Anterior cingulate cortex (tissue), 58 donors: ENCODE measurements at regions not wholly inside any gene's neighbourhood (a gene's known extent, or its start where the extent isn't known, plus 50 kb on each side); places are given as distances from the start of the nearest gene placed in this dataset.
A peak's percentile ranks its signal among the peaks of the same experiment; 100 is the strongest.

Experiments used
- DNase-seq, 58 donors: peaks; one replicate each; lab custom pipeline; 2025; lab: John Stamatoyannopoulos, UW

GRCh38 chr18:64278026-64278425 lies 129.1 kb upstream of the LINC00305 start:
- no peak for DNase-seq

- DNase-seq, result no peak
Measured at GRCh38 chr18:64276311-64277090, 127.6 kb upstream of the LINC00305 start.

- DNase-seq, result no peak
Measured at GRCh38 chr18:64275593-64276300, 126.9 kb upstream of the LINC00305 start.

DNA sequence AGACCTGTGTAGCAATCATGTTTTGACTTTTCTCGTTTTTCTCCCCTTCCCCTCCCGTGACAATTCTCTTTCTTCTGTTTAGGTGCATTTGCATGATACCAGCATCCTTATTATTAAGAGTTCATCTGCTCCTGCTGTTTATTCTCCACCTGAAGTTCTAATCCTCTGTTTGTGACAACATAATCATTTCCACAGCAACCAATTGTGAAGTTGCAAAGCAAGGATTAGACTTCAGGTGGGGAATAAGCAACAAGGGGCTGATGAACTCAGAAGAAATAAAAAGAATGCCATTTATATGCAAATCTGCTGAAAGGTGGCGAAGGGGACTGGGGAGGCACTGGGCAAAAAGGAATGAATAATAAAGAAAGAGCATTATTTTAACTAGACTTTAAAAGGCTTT lies 124.8 kb upstream of the LINC00305 start:
- DNase-seq, result no peak

DNA sequence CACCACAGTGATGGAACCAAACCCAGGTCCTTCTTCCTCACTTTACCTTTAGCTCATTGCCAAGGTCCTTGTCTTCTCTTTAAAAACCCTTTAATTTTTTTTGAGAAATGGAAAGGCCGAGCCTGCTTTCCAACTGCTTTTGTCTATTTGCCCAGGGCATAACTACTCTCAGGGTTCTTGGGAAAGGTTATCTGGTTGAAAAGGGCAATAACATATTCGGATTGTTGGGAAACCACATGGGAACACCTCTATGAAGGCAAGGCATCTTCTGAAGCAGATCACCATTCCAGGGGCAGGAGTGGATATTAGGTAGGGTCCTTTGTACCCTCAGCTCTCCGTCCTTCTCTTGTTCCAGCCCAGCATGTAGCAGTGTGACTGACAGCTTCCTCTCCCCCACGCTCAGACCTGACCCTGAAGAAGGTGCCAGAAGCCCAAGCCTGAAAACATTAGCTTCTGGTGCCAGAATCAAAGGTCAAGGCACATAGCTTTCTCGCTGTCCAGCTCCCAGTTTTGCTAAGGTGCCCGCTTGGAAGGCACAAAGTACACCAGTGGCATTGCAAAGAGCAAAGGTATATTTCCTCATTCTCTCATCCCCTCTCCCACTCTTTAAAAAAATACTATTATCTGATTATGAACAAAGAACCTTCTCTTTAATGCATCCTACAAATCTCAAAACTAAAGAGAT lies 123.2 kb upstream of the LINC00305 start:
- no peak for DNase-seq

DNA sequence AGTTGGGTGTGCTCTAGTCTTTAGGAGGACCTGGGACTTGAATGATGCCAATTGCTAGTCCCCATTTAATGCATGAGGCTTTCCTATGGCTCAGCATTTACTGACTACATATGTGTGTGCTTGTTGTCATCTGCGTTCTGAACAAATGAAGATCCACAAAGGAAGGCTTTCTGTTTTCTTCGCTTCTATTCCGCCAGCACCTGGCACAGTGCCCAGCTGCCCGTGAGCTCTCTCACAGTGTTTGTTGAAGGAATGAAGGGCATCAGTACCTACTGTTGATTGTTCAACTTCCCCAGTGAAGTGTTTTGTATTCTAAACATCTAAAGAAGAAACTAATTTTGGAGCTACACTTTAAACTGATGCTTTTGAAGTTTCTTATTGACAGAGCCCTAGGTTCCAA lies 122.4 kb upstream of the LINC00305 start:
- peak in 2 of 58 donors; percentile 4 to 64 for DNase-seq

GRCh38 chr18:64270608-64271007 lies 121.7 kb upstream of the LINC00305 start:
- DNase-seq, result no peak

GRCh38 chr18:64270121-64270520 lies 121.2 kb upstream of the LINC00305 start:
- DNase-seq, result no peak

DNA sequence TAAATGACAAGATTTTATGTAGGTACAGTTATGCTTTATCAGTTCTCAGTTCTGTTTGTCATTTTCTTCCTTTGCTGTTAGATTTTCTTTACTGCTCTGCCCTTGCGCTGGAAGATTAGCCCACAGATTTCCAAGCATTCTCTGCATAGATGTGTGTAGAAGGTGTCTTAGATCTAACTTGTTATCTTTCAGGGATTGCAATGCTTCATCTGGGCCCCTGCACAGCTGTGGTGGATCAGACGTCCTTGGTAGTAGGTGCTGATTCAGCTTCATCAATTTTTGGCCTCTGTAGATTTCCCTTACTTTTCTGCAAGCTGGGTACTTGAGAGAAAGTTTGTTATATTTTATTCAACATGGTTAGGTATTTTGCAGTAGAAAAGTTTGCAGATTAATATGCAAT lies 115.3 kb upstream of the LINC00305 start:
- DNase-seq, result no peak

GRCh38 chr18:64260810-64261209 lies 111.9 kb upstream of the LINC00305 start:
- DNase-seq, result no peak

- DNase-seq, result no peak
Measured at GRCh38 chr18:64259871-64260270, 111.0 kb upstream of the LINC00305 start.

- no peak for DNase-seq
Measured at GRCh38 chr18:64258111-64258650, 109.3 kb upstream of the LINC00305 start.

DNA sequence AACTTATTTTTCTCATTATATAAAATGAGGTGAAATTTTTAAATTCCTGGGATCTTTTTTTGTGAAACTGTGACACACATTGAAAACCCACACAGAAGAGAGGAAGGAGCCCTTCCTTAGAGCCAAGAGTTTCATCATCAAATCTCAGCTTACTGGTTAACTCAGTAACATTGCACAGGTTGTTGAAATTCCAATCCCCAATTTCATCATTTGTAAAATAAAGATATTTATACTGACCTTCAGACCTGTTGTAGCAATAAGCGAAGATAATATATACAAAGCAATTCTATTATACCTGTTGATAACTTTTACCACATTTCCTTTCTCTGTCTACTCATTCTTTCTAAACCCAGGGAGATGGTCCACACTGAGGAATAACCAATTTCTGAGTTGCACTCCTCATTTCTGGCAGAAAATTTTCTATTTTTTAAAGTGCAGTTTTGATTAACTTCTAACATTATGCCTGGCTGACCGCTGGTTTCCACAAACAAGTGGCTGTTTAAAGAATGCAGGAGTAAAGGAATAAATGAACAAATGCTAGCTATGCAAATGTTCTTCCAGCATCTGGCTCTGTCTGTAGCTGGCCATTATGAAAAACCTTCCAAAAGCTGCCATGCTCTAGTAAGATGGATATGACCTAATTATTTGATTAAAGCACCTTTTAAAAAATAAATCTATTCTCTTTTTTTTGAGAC lies 105.7 kb upstream of the LINC00305 start:
- DNase-seq, result no peak

DNA sequence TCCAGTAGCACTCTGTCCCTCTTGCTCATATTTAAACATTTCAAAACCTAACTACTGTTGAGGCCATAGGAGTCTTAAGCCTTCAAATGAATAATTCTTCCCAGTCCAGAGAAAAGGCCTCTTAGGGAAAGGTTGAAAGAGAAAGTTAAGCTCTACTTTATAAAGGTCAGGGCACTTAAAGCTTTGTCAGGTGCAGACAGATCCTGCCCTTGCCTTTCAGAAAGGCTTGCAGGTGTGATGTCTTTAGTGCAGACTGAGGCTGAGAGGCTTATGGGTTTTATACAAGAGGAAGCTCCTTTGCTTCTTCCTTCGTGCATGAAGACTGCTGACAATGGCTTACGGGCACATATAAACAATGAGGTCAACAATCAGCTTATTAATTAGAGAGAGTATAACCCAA lies 105.0 kb upstream of the LINC00305 start:
- no peak for DNase-seq

DNA sequence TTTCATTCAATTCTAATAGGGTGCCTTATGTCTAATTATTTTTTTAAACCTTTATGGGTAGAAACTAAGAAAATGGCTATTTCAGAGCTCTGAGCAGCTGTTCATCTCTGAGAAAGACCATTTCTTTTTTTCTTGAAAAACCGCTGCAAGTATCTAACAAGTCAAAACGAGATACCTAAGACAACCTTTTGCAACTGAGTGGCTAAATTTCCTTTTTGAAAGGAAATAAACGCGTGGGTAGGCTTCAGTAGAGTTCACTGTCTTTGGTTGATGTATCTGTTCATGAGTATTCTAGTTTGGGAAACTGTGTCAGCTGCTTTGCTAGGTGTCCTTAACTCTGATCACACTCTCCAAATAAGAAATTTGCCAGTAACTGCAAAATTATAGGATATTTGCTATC lies 104.3 kb upstream of the LINC00305 start:
- no peak for DNase-seq

- no peak for DNase-seq
Measured at GRCh38 chr18:64248836-64249235, 99.9 kb upstream of the LINC00305 start.

GRCh38 chr18:64245126-64245861 lies 96.4 kb upstream of the LINC00305 start:
- no peak for DNase-seq

DNA sequence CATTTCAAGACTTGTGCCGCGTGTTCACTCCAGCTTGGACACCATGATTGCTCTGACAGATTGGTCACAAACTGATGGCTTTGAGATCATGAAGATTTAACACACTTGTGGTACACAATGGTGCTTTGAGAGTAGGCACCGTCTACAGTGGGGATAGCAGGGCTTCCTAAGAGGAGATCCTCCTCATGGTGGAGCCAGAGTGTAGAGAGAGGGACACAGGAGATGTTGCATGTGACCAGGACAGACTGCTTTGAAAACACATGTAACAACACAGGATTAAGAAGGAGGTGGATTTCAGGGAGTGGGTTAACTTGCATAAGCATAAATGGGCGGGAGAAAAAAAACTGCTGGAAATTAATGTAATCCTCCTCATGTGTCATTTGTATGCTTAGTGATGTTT lies 95.7 kb upstream of the LINC00305 start:
- DNase-seq, result peak in 1 of 58 donors; percentile 3

DNA sequence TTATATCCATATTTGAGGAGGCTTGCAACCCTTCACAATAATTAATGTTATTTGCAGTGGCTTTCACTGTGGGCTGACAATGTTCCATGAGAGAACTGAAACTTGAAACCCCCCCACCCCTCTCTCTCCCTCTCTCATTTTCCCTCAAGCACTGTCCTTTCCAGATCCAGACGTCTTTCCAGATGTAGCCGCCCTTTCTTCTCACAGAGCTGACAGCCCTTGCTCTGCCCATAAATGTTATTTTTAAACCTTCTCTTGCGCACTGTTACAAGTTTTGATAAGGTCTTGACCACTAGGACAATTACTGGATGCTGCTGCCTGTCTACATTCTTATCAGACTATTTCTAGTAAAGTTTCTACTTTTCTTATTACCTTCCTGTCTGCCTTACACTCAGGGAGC lies 91.4 kb upstream of the LINC00305 start:
- no peak for DNase-seq

DNA sequence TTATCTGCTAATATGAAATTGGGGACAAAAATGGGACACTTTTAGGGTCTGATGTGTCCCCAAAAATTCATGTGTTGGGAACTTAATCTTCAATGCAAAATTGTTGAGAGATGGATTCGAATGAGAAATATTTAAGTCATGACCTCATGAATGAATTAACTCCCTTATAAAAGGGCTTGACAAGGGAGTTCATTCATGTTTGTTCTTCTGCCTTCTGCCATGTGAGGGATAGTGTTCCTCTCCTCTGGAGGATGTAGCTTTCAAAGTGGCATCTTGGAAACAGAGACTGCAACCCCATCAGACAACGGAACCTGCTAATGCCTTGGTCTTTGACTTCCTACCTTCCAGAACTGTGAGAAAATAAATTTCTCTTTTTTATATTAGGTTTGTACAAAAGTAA lies 89.2 kb upstream of the LINC00305 start:
- DNase-seq, result no peak
